ENCODE measurements at regions not wholly inside any gene's neighbourhood (a gene's known extent, or its start where the extent isn't known, plus 50 kb on each side); places are given as distances from the start of the nearest gene placed in this dataset.

GRCh38 chr2:64205415-64205814 lies 61.2 kb upstream of the PELI1 start:
- DNase-seq (ENCODE audit: low read depth): no peak
- TF ChIP-seq CTCF (IDR thresholded peaks at IDR 0.05; ENCODE audit: low read length, missing control alignments): no peak
- H3K4me3 ChIP-seq (replicated peaks; ENCODE audit: low read depth, low read length): no peak overlapping the region

GRCh38 chr2:64207573-64207972 lies 63.4 kb upstream of the PELI1 start:
- no peak for TF ChIP-seq CTCF (IDR thresholded peaks at IDR 0.05; ENCODE audit: low read length, missing control alignments)
- no peak for DNase-seq (ENCODE audit: low read depth)
- H3K4me3 ChIP-seq (replicated peaks; ENCODE audit: low read depth, low read length): no peak overlapping the region

- H3K4me3 ChIP-seq (replicated peaks; ENCODE audit: low read depth, low read length): no peak overlapping the region
- no peak for DNase-seq (ENCODE audit: low read depth)
- no peak for TF ChIP-seq CTCF (IDR thresholded peaks at IDR 0.05; ENCODE audit: low read length, missing control alignments)
Observed at GRCh38 chr2:64210816-64211215, 66.6 kb upstream of the PELI1 start.

- DNase-seq (ENCODE audit: low read depth): no peak
- no peak for TF ChIP-seq CTCF (IDR thresholded peaks at IDR 0.05; ENCODE audit: low read length, missing control alignments)
- no peak overlapping the region for H3K4me3 ChIP-seq (replicated peaks; ENCODE audit: low read depth, low read length)
Observed at GRCh38 chr2:64211276-64211921, 67.2 kb upstream of the PELI1 start.

- TF ChIP-seq CTCF (IDR thresholded peaks at IDR 0.05; ENCODE audit: low read length, missing control alignments): no peak
- no peak overlapping the region for H3K4me3 ChIP-seq (replicated peaks; ENCODE audit: low read depth, low read length)
- peak; percentile 93 for DNase-seq (ENCODE audit: low read depth)
Observed at GRCh38 chr2:64212346-64212745, 68.1 kb upstream of the PELI1 start.

GRCh38 chr2:64212801-64213321 lies 68.6 kb upstream of the PELI1 start:
- DNase-seq (ENCODE audit: low read depth): peak; percentile 79
- no peak overlapping the region for H3K4me3 ChIP-seq (replicated peaks; ENCODE audit: low read depth, low read length)
- TF ChIP-seq CTCF (IDR thresholded peaks at IDR 0.05; ENCODE audit: low read length, missing control alignments): no peak

All from fibroblast of pulmonary artery (primary cell).